Uterus (tissue), 3 donors: ENCODE measurements at regions not wholly inside any gene's neighbourhood (a gene's known extent, or its start where the extent isn't known, plus 50 kb on each side); places are given as distances from the start of the nearest gene placed in this dataset.

Source experiments
- DNase-seq, 2 donors: peaks; one replicate each; pipeline ENCODE4 v3.0.0-alpha.2; 2019 to 2020
- H3K27ac ChIP-seq, 2 donors: fragments of 200-600 bp; sonication (generic); 1 replicate in 1 of 2; 2 replicates in 1 of 2; pipeline ENCODE4 v1.5.1; 2016 to 2018
- H3K27me3 ChIP-seq, 2 donors: fragments of 200-600 bp; sonication (generic); one replicate each; pipeline ENCODE4 v1.5.1; 2018 to 2019; ENCODE audit warnings: control low read depth in 1 of 2
- H3K36me3 ChIP-seq, 2 donors: fragments of 200-600 bp; sonication (generic); one replicate each; pipeline ENCODE4 v1.5.1; 2019; ENCODE audit warnings: control low read depth in 1 of 2
- H3K4me1 ChIP-seq, 2 donors: fragments of 200-600 bp; sonication (generic); one replicate each; pipeline ENCODE4 v1.5.1; 2018 to 2019; ENCODE audit warnings: control low read depth in 1 of 2
- H3K4me3 ChIP-seq, 2 donors: fragments of 200-600 bp; sonication (generic); 1 replicate in 1 of 2; 2 replicates in 1 of 2; pipeline ENCODE4 v1.5.1; 2018 to 2019; ENCODE audit warnings: mild to moderate bottlenecking in 1 of 2
- H3K9me3 ChIP-seq, 2 donors: fragments of 200-600 bp; sonication (generic); one replicate each; pipeline ENCODE4 v1.5.1; 2019; ENCODE audit warnings: control low read depth in 1 of 2
- CTCF ChIP-seq, 4 experiments: fragments of 200-600 bp in 2 of 4; fragments of 450-650 bp in 2 of 4; sonication (generic) in 2 of 4; IDR thresholded peaks; one replicate each; pipeline ENCODE4 v1.5.1; 2016 to 2019; ENCODE audit warnings: antibody characterized with exemption in 4 of 4, mild to moderate bottlenecking in 2 of 4, moderate library complexity in 1 of 4
- POLR2A ChIP-seq, 2 donors: fragments of 450-650 bp; IDR thresholded peaks; one replicate each; pipeline ENCODE4 v1.6.1; 2016; ENCODE audit warnings: antibody characterized with exemption in 2 of 2, mild to moderate bottlenecking in 1 of 2, moderate library complexity in 1 of 2
- intact Hi-C: fragments of 100-400 bp; cut with DNase I; formaldehyde crosslinking; loops from one replicate; pipeline ENCODE4 v1.15.1; 2023; ENCODE audit warnings: low total_unique reads
- donor health status: DM: yes; HTN: yes; CAD: no.

- Histone ChIP-seq H3K9me3 (no peaks in the 10 kb centered on the region), H3K4me3 (no peak overlapping the region), H3K36me3 (no peaks in the 10 kb centered on the region), H3K27me3 (no peaks in the 10 kb centered on the region), H3K4me1 (no peaks in the 10 kb centered on the region), H3K27ac (no peak overlapping the region)
- TF ChIP-seq CTCF (IDR thresholded peaks at IDR 0.05) (no peak), POLR2A (IDR thresholded peaks at IDR 0.05) (no peak)
- intact Hi-C loops = no loop called here
- DNase-seq = no peak
Measured at GRCh38 chr9:19597176-19597575, 188.4 kb downstream of the ACER2 start.

GRCh38 chr9:19595003-19595402, 186.2 kb downstream of the ACER2 start:
- TF ChIP-seq CTCF (IDR thresholded peaks at IDR 0.05) (no peak), POLR2A (IDR thresholded peaks at IDR 0.05) (no peak)
- H3K36me3 ChIP-seq = no peaks in the 10 kb centered on the region
- H3K9me3 ChIP-seq = no peaks in the 10 kb centered on the region
- no peak overlapping the region for H3K27ac ChIP-seq
- H3K4me3 ChIP-seq = no peak overlapping the region
- intact Hi-C loops = no loop called here
- H3K4me1 ChIP-seq = no peaks in the 10 kb centered on the region
- H3K27me3 ChIP-seq = no peaks in the 10 kb centered on the region
- no peak for DNase-seq

DNA sequence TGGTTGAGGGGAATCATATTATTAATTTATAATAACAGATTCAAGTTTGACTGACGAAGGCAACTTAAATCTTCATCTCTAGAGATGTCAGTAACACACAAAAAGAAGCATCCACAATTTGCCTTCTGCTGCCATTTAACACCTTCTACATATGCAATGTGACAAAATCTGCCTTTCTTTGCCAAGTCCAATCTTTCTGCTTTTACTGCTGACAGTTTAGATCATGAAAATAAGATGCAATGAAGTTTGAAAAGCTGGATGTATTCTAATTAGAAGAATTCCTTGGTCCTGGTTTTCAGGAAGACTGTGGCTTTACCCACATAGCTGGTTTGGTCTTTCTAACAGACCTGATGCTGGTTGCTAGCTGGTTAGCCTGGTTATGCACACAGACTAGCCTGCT, 178.9 kb downstream of the ACER2 start:
- no peaks in the 10 kb centered on the region for H3K36me3 ChIP-seq
- no peak for DNase-seq
- intact Hi-C loops = no loop called here
- H3K4me1 ChIP-seq = no peaks in the 10 kb centered on the region
- no peak overlapping the region for H3K27ac ChIP-seq
- H3K27me3 ChIP-seq = no peaks in the 10 kb centered on the region
- no peak overlapping the region for H3K4me3 ChIP-seq
- TF ChIP-seq CTCF (IDR thresholded peaks at IDR 0.05) = no peak
- TF ChIP-seq POLR2A (IDR thresholded peaks at IDR 0.05) = no peak
- H3K9me3 ChIP-seq = no peaks in the 10 kb centered on the region

DNA sequence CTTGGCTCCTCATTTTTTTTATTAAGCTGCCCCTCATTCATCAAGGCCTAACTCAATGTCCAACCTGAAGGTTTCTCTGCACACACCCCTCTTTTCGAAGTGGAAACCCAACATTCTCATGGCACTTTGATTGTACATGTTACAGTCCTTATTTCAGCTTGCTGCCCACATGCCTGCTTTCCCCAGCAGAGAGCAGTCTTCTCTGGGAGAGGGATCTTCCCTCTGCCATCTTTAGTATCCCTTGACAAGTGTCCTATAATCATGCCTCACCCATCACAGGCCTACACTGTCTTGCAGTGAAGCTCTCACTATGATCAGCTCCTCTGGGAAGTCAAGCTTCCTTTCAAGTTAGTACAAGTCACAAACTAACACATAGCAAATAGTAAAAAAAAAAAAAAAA, 175.1 kb downstream of the ACER2 start:
- H3K27ac ChIP-seq = no peak overlapping the region
- no peaks in the 10 kb centered on the region for H3K9me3 ChIP-seq
- intact Hi-C loops = no loop called here
- no peak for DNase-seq
- H3K4me3 ChIP-seq = no peak overlapping the region
- H3K4me1 ChIP-seq = no peaks in the 10 kb centered on the region
- H3K36me3 ChIP-seq = no peaks in the 10 kb centered on the region
- H3K27me3 ChIP-seq = no peaks in the 10 kb centered on the region
- TF ChIP-seq CTCF (IDR thresholded peaks at IDR 0.05) = no peak
- TF ChIP-seq POLR2A (IDR thresholded peaks at IDR 0.05) = no peak

- intact Hi-C loops = no loop called here
- no peaks in the 10 kb centered on the region for H3K9me3 ChIP-seq
- H3K4me3 ChIP-seq = no peak overlapping the region
- no peaks in the 10 kb centered on the region for H3K36me3 ChIP-seq
- no peaks in the 10 kb centered on the region for H3K27me3 ChIP-seq
- H3K27ac ChIP-seq = no peak overlapping the region
- H3K4me1 ChIP-seq = no peaks in the 10 kb centered on the region
- no peak for TF ChIP-seq POLR2A (IDR thresholded peaks at IDR 0.05)
- no peak for TF ChIP-seq CTCF (IDR thresholded peaks at IDR 0.05)
- DNase-seq = no peak
Measured at GRCh38 chr9:19577411-19577810, 168.6 kb downstream of the ACER2 start.
